ENCODE measurements at regions not wholly inside any gene's neighbourhood (a gene's known extent, or its start where the extent isn't known, plus 50 kb on each side); places are given as distances from the start of the nearest gene placed in this dataset.

- ATAC-seq (no peak), DNase-seq (ENCODE audit: low read depth, low spot score) (no peak)
- Histone ChIP-seq H3K9ac (ENCODE audit: low read length) (no peak overlapping the region), H3K4me3 (replicated peaks in 1 of 2; ENCODE audit: low read depth in 1 of 2, low read length in 2 of 2) (no peak overlapping the region), H3K4me2 (ENCODE audit: low read length) (no peak overlapping the region), H2AFZ (ENCODE audit: low read depth, low read length, poor library complexity, severe bottlenecking) (no peak overlapping the region), H3K9me3 (ENCODE audit: control insufficient read depth in 1 of 2, insufficient read depth in 1 of 2, low read depth in 1 of 2, low read length in 2 of 2) (no peaks in the 10 kb centered on the region), H3K9me2 (ENCODE audit: insufficient read depth) (no peaks in the 10 kb centered on the region), H4K20me1 (ENCODE audit: insufficient read depth) (no peaks in the 10 kb centered on the region), H3K27ac (ENCODE audit: low read depth, low read length) (no peak overlapping the region), H3K79me2 (ENCODE audit: insufficient read depth, low read length) (no peaks in the 10 kb centered on the region), H3K36me3 (ENCODE audit: control insufficient read depth in 1 of 2, insufficient read depth in 2 of 2, low read length in 2 of 2) (no peaks in the 10 kb centered on the region), H3K27me3 (ENCODE audit: insufficient read depth, low read length) (no peaks in the 10 kb centered on the region), H3K4me1 (ENCODE audit: control insufficient read depth in 1 of 2, insufficient read depth in 2 of 2, low read length in 2 of 2) (no peaks in the 10 kb centered on the region)
- intact Hi-C loops (cut with micrococcal nuclease): no loop called here
- POLR2A ChIA-PET: no interaction called here
- CTCF ChIA-PET: no interaction called here
- TF ChIP-seq EZH2phosphoT487 (IDR thresholded peaks at IDR 0.05; ENCODE audit: borderline replicate concordance) (no peak), CEBPB (IDR thresholded peaks at IDR 0.05; ENCODE audit: low read depth) (no peak), ZFX (IDR thresholded peaks at IDR 0.05) (no peak), REST (IDR thresholded peaks at IDR 0.05; ENCODE audit: low read depth) (no peak), CBX3 (IDR thresholded peaks at IDR 0.05; ENCODE audit: low read depth) (no peak), SIN3A (IDR thresholded peaks at IDR 0.05; ENCODE audit: low read depth) (no peak), EGR1 (IDR thresholded peaks at IDR 0.05; ENCODE audit: low read depth) (no peak), ELF1 (IDR thresholded peaks at IDR 0.05; ENCODE audit: borderline replicate concordance, low read depth) (no peak)
- RAD21 ChIA-PET (ENCODE audit: low non-redundant PET in 1 of 2, low total read pairs in 2 of 2, uncharacterized antibody in 2 of 2, unreplicated experiment in 2 of 2): no interaction called here
- no TSS peak for BruUV-seq (replicated peaks)
These were observed 91.6 kb downstream of the TFAP2C start for GRCh38 chr20:56720620-56721213.
